Gastroesophageal sphincter (tissue), 4 donors: ENCODE measurements at regions not wholly inside any gene's neighbourhood (a gene's known extent, or its start where the extent isn't known, plus 50 kb on each side); places are given as distances from the start of the nearest gene placed in this dataset.

Source experiments
- ATAC-seq: fragments of 150-250 bp; one replicate; pipeline ENCODE4 v1.9.1; 2016; ENCODE audit warnings: mild to moderate bottlenecking, moderate library complexity
- H3K27ac ChIP-seq, 4 donors: fragments of 200-600 bp; sonication (generic) in 3 of 4; 1 replicate in 3 of 4; 2 replicates in 1 of 4; pipeline ENCODE4 v1.5.1; 2016 to 2019
- H3K27me3 ChIP-seq: fragments of 200-600 bp; sonication (generic); one replicate; pipeline ENCODE4 v1.5.1; 2019
- H3K36me3 ChIP-seq, 2 donors: fragments of 200-600 bp; sonication (generic); one replicate each; pipeline ENCODE4 v1.5.1; 2019; ENCODE audit warnings: control low read depth in 1 of 2
- H3K4me1 ChIP-seq, 3 donors: fragments of 200-600 bp; sonication (generic); 1 replicate in 2 of 3; 2 replicates in 1 of 3; pipeline ENCODE4 v1.5.1; 2016 to 2019; ENCODE audit warnings: control low read depth in 2 of 3
- H3K4me3 ChIP-seq, 2 donors: fragments of 200-600 bp; sonication (generic); one replicate each; pipeline ENCODE4 v1.5.1; 2019; ENCODE audit warnings: mild to moderate bottlenecking in 1 of 2, moderate library complexity in 1 of 2
- H3K9me3 ChIP-seq, 3 donors: fragments of 200-600 bp; sonication (generic); one replicate each; pipeline ENCODE4 v1.5.1; 2017 to 2019; ENCODE audit warnings: control low read depth in 2 of 3
- EP300 ChIP-seq: sonication (generic); formaldehyde crosslinking; IDR thresholded peaks from one replicate; pipeline ENCODE4 v1.6.1; 2017; ENCODE audit warnings: antibody characterized with exemption, mild to moderate bottlenecking
- POLR2A ChIP-seq, 2 donors: fragments of 450-650 bp; IDR thresholded peaks; one replicate each; pipeline ENCODE4 v1.6.1; 2017; ENCODE audit warnings: antibody characterized with exemption in 2 of 2, mild to moderate bottlenecking in 2 of 2, moderate library complexity in 1 of 2
- POLR2AphosphoS5 ChIP-seq: sonication (generic); formaldehyde crosslinking; IDR thresholded peaks from one replicate; pipeline ENCODE4 v1.6.1; 2017; ENCODE audit warnings: antibody characterized with exemption
- WGBS, 2 donors: methylation state at CpG; one replicate each; pipeline ENCODE4 v1.1.5; 2018; ENCODE audit warnings: low coverage in 1 of 2; 5-methylcytosine and 5-hydroxymethylcytosine counted together
- TF ChIP-seq, protein P1 (sequence below), 4 experiments: fragments of 200-600 bp in 2 of 4; fragments of 450-650 bp in 2 of 4; sonication (generic) in 1 of 4; IDR thresholded peaks; one replicate each; pipeline ENCODE4 v1.5.1; 2017 to 2019; ENCODE audit warnings: antibody characterized with exemption in 4 of 4, mild to moderate bottlenecking in 2 of 4, moderate library complexity in 2 of 4

DNA sequence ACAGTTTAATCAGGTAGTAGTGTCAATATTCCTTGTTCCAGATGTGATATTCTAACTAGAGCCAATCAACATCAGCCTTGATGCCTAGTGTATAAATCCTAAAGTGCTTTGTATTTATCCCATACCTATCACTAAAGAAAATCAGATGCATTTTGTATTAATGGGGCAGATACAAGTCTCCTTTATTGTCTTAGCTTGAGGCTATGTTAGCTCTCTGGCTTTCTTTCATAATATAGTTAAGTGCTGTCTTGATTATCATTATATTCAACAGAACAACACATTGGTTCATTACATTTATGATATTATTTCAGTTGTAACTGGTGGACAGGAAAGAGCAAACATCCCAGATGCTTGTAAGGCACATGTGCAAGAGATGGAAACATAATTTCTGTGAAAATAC lies 338.8 kb downstream of the PLA2G4A start:
- TF ChIP-seq POLR2AphosphoS5 (no peak), POLR2A (IDR thresholded peaks at IDR 0.05) (no peak)
- TF ChIP-seq, protein P1, sequence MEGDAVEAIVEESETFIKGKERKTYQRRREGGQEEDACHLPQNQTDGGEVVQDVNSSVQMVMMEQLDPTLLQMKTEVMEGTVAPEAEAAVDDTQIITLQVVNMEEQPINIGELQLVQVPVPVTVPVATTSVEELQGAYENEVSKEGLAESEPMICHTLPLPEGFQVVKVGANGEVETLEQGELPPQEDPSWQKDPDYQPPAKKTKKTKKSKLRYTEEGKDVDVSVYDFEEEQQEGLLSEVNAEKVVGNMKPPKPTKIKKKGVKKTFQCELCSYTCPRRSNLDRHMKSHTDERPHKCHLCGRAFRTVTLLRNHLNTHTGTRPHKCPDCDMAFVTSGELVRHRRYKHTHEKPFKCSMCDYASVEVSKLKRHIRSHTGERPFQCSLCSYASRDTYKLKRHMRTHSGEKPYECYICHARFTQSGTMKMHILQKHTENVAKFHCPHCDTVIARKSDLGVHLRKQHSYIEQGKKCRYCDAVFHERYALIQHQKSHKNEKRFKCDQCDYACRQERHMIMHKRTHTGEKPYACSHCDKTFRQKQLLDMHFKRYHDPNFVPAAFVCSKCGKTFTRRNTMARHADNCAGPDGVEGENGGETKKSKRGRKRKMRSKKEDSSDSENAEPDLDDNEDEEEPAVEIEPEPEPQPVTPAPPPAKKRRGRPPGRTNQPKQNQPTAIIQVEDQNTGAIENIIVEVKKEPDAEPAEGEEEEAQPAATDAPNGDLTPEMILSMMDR (IDR thresholded peaks at IDR 0.05) = no peak
- Histone ChIP-seq H3K36me3 (no peaks in the 10 kb centered on the region), H3K4me3 (no peak overlapping the region), H3K27ac (no peak overlapping the region), H3K4me1 (no peaks in the 10 kb centered on the region), H3K27me3 (no peaks in the 10 kb centered on the region), H3K9me3 (peaks cover 0 to 7% (median 0%) of the 10 kb centered on the region in 3 donors)
- ATAC-seq = no peak

DNA sequence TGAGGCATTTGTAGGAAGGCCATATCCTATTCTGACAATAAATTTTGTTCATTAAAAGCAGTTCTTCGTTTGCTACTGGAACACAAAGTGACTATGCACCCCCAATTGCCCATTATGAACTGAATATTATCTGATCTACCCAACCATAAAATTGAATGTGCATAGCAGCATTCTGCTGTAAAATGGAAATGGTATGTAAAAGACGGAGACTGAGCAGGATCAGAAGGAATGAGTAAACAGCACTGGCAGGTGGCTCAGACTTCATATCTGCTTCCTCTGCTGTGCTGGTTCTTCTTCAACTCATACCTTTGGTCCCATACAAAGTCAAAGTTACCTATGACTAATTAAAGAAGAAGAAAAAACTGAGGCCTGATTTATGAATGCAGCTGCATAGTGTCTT lies 339.5 kb downstream of the PLA2G4A start:
- 38 to 68% methylated on average over 2 of the region's 2 CpGs for WGBS, 2 donors
- no peaks in the 10 kb centered on the region for H3K4me1 ChIP-seq
- H3K27ac ChIP-seq = no peak overlapping the region
- peaks cover 0 to 7% (median 0%) of the 10 kb centered on the region in 3 donors for H3K9me3 ChIP-seq
- no peak for TF ChIP-seq POLR2AphosphoS5
- TF ChIP-seq POLR2A (IDR thresholded peaks at IDR 0.05) = no peak
- TF ChIP-seq, protein P1 (IDR thresholded peaks at IDR 0.05) = no peak
- H3K4me3 ChIP-seq = no peak overlapping the region
- no peaks in the 10 kb centered on the region for H3K27me3 ChIP-seq
- no peaks in the 10 kb centered on the region for H3K36me3 ChIP-seq
- ATAC-seq = no peak

DNA sequence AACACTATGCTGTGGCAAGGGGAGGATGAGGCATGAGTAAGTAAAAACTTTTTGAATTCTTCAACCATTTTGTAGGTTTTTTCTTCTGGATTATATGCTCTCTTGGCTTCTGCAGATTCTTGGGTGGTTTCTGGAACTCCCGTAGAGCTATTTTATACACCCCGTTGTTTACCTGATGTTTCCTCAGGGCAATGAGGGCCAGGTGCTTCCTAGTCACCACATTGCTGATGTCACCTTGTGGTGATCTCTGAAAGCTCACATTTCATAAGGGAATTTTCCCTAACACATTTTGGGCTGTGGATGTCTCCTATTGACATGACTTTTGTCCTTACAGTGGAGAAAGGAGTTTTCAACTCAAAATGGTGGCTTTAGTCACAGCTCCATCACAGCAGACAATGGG lies 356.6 kb downstream of the PLA2G4A start:
- Histone ChIP-seq H3K36me3 (no peaks in the 10 kb centered on the region), H3K27ac (no peak overlapping the region), H3K4me3 (no peak overlapping the region), H3K9me3 (peaks cover 0 to 10% (median 0%) of the 10 kb centered on the region in 3 donors), H3K4me1 (no peaks in the 10 kb centered on the region), H3K27me3 (no peaks in the 10 kb centered on the region)
- ATAC-seq = no peak
- no peak for TF ChIP-seq POLR2AphosphoS5
- TF ChIP-seq, protein P1 (IDR thresholded peaks at IDR 0.05) = no peak
- no peak for TF ChIP-seq EP300
- no peak for TF ChIP-seq POLR2A (IDR thresholded peaks at IDR 0.05)
- 88 to 94% methylated on average over 2 of the region's 2 CpGs for WGBS, 2 donors

DNA sequence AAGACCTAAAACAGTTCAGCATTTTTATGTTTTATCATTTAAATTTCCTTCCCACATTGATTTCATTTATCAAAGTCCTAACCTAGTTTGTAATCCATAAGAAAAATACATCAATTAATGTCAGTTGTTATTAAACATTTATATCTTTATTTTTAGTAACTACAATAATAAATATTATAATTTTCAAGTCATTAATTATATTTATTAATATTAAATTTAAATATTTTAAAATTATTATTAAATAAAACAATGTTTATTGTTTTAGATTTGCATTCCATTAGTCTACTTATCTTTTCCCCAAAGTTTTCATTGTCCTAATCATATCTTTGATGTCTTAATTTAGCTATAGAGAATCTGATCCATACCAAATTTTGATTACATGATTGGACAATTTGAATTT lies 368.9 kb downstream of the PLA2G4A start:
- no peak overlapping the region for H3K4me3 ChIP-seq
- no peak for ATAC-seq
- H3K27ac ChIP-seq = no peak overlapping the region
- no peaks in the 10 kb centered on the region for H3K9me3 ChIP-seq
- H3K36me3 ChIP-seq = no peaks in the 10 kb centered on the region
- TF ChIP-seq POLR2A (IDR thresholded peaks at IDR 0.05) (no peak), EP300 (no peak), POLR2AphosphoS5 (no peak)
- TF ChIP-seq, protein P1 (IDR thresholded peaks at IDR 0.05) = no peak
- no peaks in the 10 kb centered on the region for H3K4me1 ChIP-seq
- H3K27me3 ChIP-seq = no peaks in the 10 kb centered on the region

GRCh38 chr1:187203257-187203656 lies 374.5 kb downstream of the PLA2G4A start:
- TF ChIP-seq, protein P1 (IDR thresholded peaks at IDR 0.05) = no peak
- TF ChIP-seq POLR2A (IDR thresholded peaks at IDR 0.05) = no peak
- TF ChIP-seq POLR2AphosphoS5 = no peak
- TF ChIP-seq EP300 = no peak
- no peak for ATAC-seq
- 89% methylated on average over 4 of the region's 5 CpGs; no CpG with 5 or more reads in 1 of the 2 donors for WGBS, 2 donors

More at GRCh38 chr1:187203257-187203656, 374.5 kb downstream of the PLA2G4A start:
- Histone ChIP-seq H3K4me3 (no peak overlapping the region), H3K9me3 (no peaks in the 10 kb centered on the region), H3K27me3 (no peaks in the 10 kb centered on the region), H3K27ac (no peak overlapping the region), H3K36me3 (no peaks in the 10 kb centered on the region), H3K4me1 (no peaks in the 10 kb centered on the region)
